ENCODE measurements at regions not wholly inside any gene's neighbourhood (a gene's known extent, or its start where the extent isn't known, plus 50 kb on each side); places are given as distances from the start of the nearest gene placed in this dataset.

GRCh38 chr1:56321150-56321490, 258.2 kb downstream of the PLPP3 start:
- H3K9me3 ChIP-seq (ENCODE audit: insufficient read depth, low read depth, low read length): 0 out of 2 replicates have a peak, but pooled peaks cover 3% of the 10 kb centered on the region
- no peaks in the 10 kb centered on the region for H3K4me1 ChIP-seq (ENCODE audit: insufficient read depth, low read length, poor library complexity, severe bottlenecking)
- no peaks in the 10 kb centered on the region for H3K27me3 ChIP-seq (ENCODE audit: insufficient read depth, low read length, poor library complexity, severe bottlenecking)
- H3K4me2 ChIP-seq (ENCODE audit: low read depth, low read length, poor library complexity, severe bottlenecking): no peak overlapping the region
- no peaks in the 10 kb centered on the region for H3K79me2 ChIP-seq (ENCODE audit: insufficient read depth, low read length)
- H3K4me3 ChIP-seq (ENCODE audit: low read length, poor library complexity, severe bottlenecking): no peak overlapping the region
- no peak overlapping the region for H3K9ac ChIP-seq (ENCODE audit: low read depth, low read length, poor library complexity, severe bottlenecking)
- H3K36me3 ChIP-seq (ENCODE audit: insufficient read depth, low read length): no peaks in the 10 kb centered on the region
- H2AFZ ChIP-seq (ENCODE audit: low read length): no peak overlapping the region
- H3K9me2 ChIP-seq (replicated peaks; ENCODE audit: low read depth, low read length): no peaks in the 10 kb centered on the region
- no peaks in the 10 kb centered on the region for H4K20me1 ChIP-seq (ENCODE audit: insufficient read depth, low read length, poor library complexity, severe bottlenecking)
- H3F3A ChIP-seq (ENCODE audit: low read depth): no peaks in the 10 kb centered on the region
- TF ChIP-seq EZH2phosphoT487 (IDR thresholded peaks at IDR 0.05; ENCODE audit: borderline replicate concordance) (no peak), CTCF (conservative IDR thresholded peaks at IDR 0.05; ENCODE audit: low read length) (no peak)

GRCh38 chr1:56320464-56321149, 258.8 kb downstream of the PLPP3 start:
- Histone ChIP-seq H3K4me3 (ENCODE audit: low read length, poor library complexity, severe bottlenecking) (no peak overlapping the region), H3K27me3 (ENCODE audit: insufficient read depth, low read length, poor library complexity, severe bottlenecking) (no peaks in the 10 kb centered on the region), H3K4me1 (ENCODE audit: insufficient read depth, low read length, poor library complexity, severe bottlenecking) (no peaks in the 10 kb centered on the region), H4K20me1 (ENCODE audit: insufficient read depth, low read length, poor library complexity, severe bottlenecking) (no peaks in the 10 kb centered on the region), H3K9ac (ENCODE audit: low read depth, low read length, poor library complexity, severe bottlenecking) (no peak overlapping the region), H3K79me2 (ENCODE audit: insufficient read depth, low read length) (no peaks in the 10 kb centered on the region), H3K4me2 (ENCODE audit: low read depth, low read length, poor library complexity, severe bottlenecking) (no peak overlapping the region), H3K36me3 (ENCODE audit: insufficient read depth, low read length) (no peaks in the 10 kb centered on the region), H2AFZ (ENCODE audit: low read length) (no peak overlapping the region), H3K9me2 (replicated peaks; ENCODE audit: low read depth, low read length) (no peaks in the 10 kb centered on the region), H3K9me3 (ENCODE audit: insufficient read depth, low read depth, low read length) (0 out of 2 replicates have a peak, but pooled peaks cover 3% of the 10 kb centered on the region), H3F3A (ENCODE audit: low read depth) (no peaks in the 10 kb centered on the region)
- TF ChIP-seq CTCF (conservative IDR thresholded peaks at IDR 0.05; ENCODE audit: low read length): no peak
- no peak for TF ChIP-seq EZH2phosphoT487 (IDR thresholded peaks at IDR 0.05; ENCODE audit: borderline replicate concordance)

- Histone ChIP-seq H2AFZ (ENCODE audit: low read length) (no peak overlapping the region), H4K20me1 (ENCODE audit: insufficient read depth, low read length, poor library complexity, severe bottlenecking) (no peaks in the 10 kb centered on the region), H3K79me2 (ENCODE audit: insufficient read depth, low read length) (no peaks in the 10 kb centered on the region), H3K4me1 (ENCODE audit: insufficient read depth, low read length, poor library complexity, severe bottlenecking) (no peaks in the 10 kb centered on the region), H3K4me2 (ENCODE audit: low read depth, low read length, poor library complexity, severe bottlenecking) (no peak overlapping the region), H3K36me3 (ENCODE audit: insufficient read depth, low read length) (no peaks in the 10 kb centered on the region), H3F3A (ENCODE audit: low read depth) (no peaks in the 10 kb centered on the region), H3K9me3 (ENCODE audit: insufficient read depth, low read depth, low read length) (0 out of 2 replicates have a peak, but pooled peaks cover 3% of the 10 kb centered on the region), H3K9me2 (replicated peaks; ENCODE audit: low read depth, low read length) (no peaks in the 10 kb centered on the region), H3K4me3 (ENCODE audit: low read length, poor library complexity, severe bottlenecking) (no peak overlapping the region), H3K27me3 (ENCODE audit: insufficient read depth, low read length, poor library complexity, severe bottlenecking) (no peaks in the 10 kb centered on the region), H3K9ac (ENCODE audit: low read depth, low read length, poor library complexity, severe bottlenecking) (no peak overlapping the region)
- no peak for TF ChIP-seq CTCF (conservative IDR thresholded peaks at IDR 0.05; ENCODE audit: low read length)
- TF ChIP-seq EZH2phosphoT487 (IDR thresholded peaks at IDR 0.05; ENCODE audit: borderline replicate concordance): no peak
These were observed 261.6 kb downstream of the PLPP3 start for GRCh38 chr1:56317722-56318121.

All from Loucy (cell line).